H1 (cell line): ENCODE measurements at regions not wholly inside any gene's neighbourhood (a gene's known extent, or its start where the extent isn't known, plus 50 kb on each side); places are given as distances from the start of the nearest gene placed in this dataset.

Source experiments
- CTCF ChIA-PET: fragments of 300-600 bp; sonication (Branson Sonifier 250); formaldehyde crosslinking; loops from one replicate; lab custom pipeline; 2021; ENCODE audit not compliant: partially characterized antibody; lab: Charles Lee
- POLR2A ChIA-PET: fragments of 300-600 bp; sonication (Branson Sonifier 250); formaldehyde crosslinking; loops from one replicate; lab custom pipeline; 2021; ENCODE audit warnings: inconsistent platforms; ENCODE audit not compliant: partially characterized antibody; lab: Charles Lee
- DNase-seq, 2 experiments: peaks; one replicate each; pipeline versions ENCODE4 v3.0.0 to v3.0.0-alpha.2; 2010 to 2022; ENCODE audit warnings: low spot score in 2 of 2, low read depth in 1 of 2, mixed read lengths in 1 of 2
- FAIRE-seq: peaks from 2 replicates; lab custom pipeline; 2011; peaks lifted over from hg19 to GRCh38; lab: Jason Lieb, UNC
- H2AFZ ChIP-seq: 2 replicates; pipeline ENCODE4 v1.8.1; 2012; ENCODE audit warnings: low read length, inconsistent platforms
- H2AK5ac ChIP-seq: 2 replicates; pipeline ENCODE4 v1.6.1; 2013; ENCODE audit warnings: low read depth, low read length
- H2BK120ac ChIP-seq: replicated peaks from 2 replicates; pipeline ENCODE3; 2013; ENCODE audit warnings: low read depth, low read length, inconsistent platforms
- H2BK12ac ChIP-seq: 2 replicates; pipeline ENCODE4 v1.6.1; 2013; ENCODE audit warnings: low read depth, low read length
- H2BK15ac ChIP-seq: 2 replicates; pipeline ENCODE4 v1.6.1; 2013; ENCODE audit warnings: low read length
- H2BK20ac ChIP-seq: 2 replicates; pipeline ENCODE4 v1.6.1; 2013; ENCODE audit warnings: low read length
- H2BK5ac ChIP-seq: 2 replicates; pipeline ENCODE4 v1.6.1; 2013; ENCODE audit warnings: low read depth, low read length
- H3K14ac ChIP-seq: 2 replicates; pipeline ENCODE4 v1.6.1; 2013; ENCODE audit warnings: inconsistent platforms; ENCODE audit not compliant: insufficient read length
- H3K18ac ChIP-seq: 2 replicates; pipeline ENCODE4 v1.6.1; 2013; ENCODE audit warnings: low read length; ENCODE audit errors: extremely low read depth
- H3K23ac ChIP-seq: 2 replicates; pipeline ENCODE4 v1.6.1; 2013; ENCODE audit warnings: inconsistent platforms; ENCODE audit not compliant: insufficient read length
- H3K23me2 ChIP-seq: 2 replicates; pipeline ENCODE4 v1.6.1; 2013; ENCODE audit warnings: low read depth, low read length
- H3K27ac ChIP-seq: 2 replicates; pipeline ENCODE4 v1.6.1; 2011; ENCODE audit warnings: low read depth, low read length, inconsistent platforms
- H3K27me3 ChIP-seq, 4 experiments: replicated peaks in 1 of 4; 1 replicate in 1 of 4; 2 replicates in 3 of 4; pipeline versions ENCODE4 v1.6.1 to v1.8.1; 2011 to 2013; ENCODE audit warnings: low read length in 3 of 4, mild to moderate bottlenecking in 3 of 4, inconsistent platforms in 2 of 4, mixed read lengths in 2 of 4, moderate library complexity in 1 of 4; ENCODE audit not compliant: control insufficient read depth in 3 of 4, insufficient read depth in 3 of 4; ENCODE audit errors: extremely low read depth in 1 of 4
- H3K36me3 ChIP-seq, 4 experiments: 2 replicates each; pipeline versions ENCODE4 v1.6.1 to v1.8.1; 2011 to 2013; ENCODE audit warnings: mild to moderate bottlenecking in 4 of 4, low read length in 3 of 4, moderate library complexity in 2 of 4, control low read depth in 1 of 4, inconsistent platforms in 1 of 4; ENCODE audit not compliant: insufficient read depth in 4 of 4, control insufficient read depth in 2 of 4
- H3K4ac ChIP-seq: replicated peaks from 2 replicates; pipeline ENCODE3; 2013; ENCODE audit warnings: low read length, low read depth, mixed read lengths, inconsistent platforms; ENCODE audit not compliant: insufficient read length
- H3K4me1 ChIP-seq, 4 experiments: replicated peaks in 1 of 4; 1 replicate in 1 of 4; 2 replicates in 3 of 4; pipeline versions ENCODE4 v1.6.1 to v1.8.1; 2011 to 2013; ENCODE audit warnings: low read length in 3 of 4, inconsistent platforms in 2 of 4, mixed read lengths in 1 of 4; ENCODE audit not compliant: insufficient read depth in 4 of 4, control insufficient read depth in 3 of 4
- H3K4me2 ChIP-seq, 2 experiments: 2 replicates each; pipeline versions ENCODE4 v1.6.1 to v1.8.1; 2011 to 2013; ENCODE audit warnings: low read depth in 2 of 2, low read length in 2 of 2, control low read depth in 1 of 2, inconsistent platforms in 1 of 2, mild to moderate bottlenecking in 1 of 2; ENCODE audit not compliant: insufficient read depth in 1 of 2
- H3K4me3 ChIP-seq, 4 experiments: fragments of 200-600, 300-600 bp in 1 of 4; sonication (generic), shearing (Covaris generic), sonication (Bioruptor Twin) in 1 of 4; 2 replicates each; pipeline versions ENCODE4 v1.5.1 to v1.8.1; 2011 to 2016; ENCODE audit warnings: low read length in 4 of 4, low read depth in 3 of 4, control low read depth in 2 of 4, inconsistent platforms in 2 of 4, mild to moderate bottlenecking in 2 of 4, mixed read lengths in 1 of 4, moderate library complexity in 1 of 4; ENCODE audit not compliant: insufficient read depth in 2 of 4; ENCODE audit errors: extremely low read depth in 1 of 4
- H3K56ac ChIP-seq: replicated peaks from 2 replicates; pipeline ENCODE3; 2013; ENCODE audit warnings: low read depth, mild to moderate bottlenecking, mixed read lengths, low read length, inconsistent platforms; ENCODE audit not compliant: insufficient read length
- H3K79me1 ChIP-seq: 2 replicates; pipeline ENCODE4 v1.6.1; 2013; ENCODE audit warnings: low read depth, low read length, control low read depth
- H3K79me2 ChIP-seq, 2 experiments: 2 replicates each; pipeline versions ENCODE4 v1.6.1 to v1.8.1; 2012 to 2013; ENCODE audit warnings: low read length in 2 of 2, mild to moderate bottlenecking in 2 of 2, inconsistent platforms in 1 of 2; ENCODE audit not compliant: insufficient read depth in 2 of 2, control insufficient read depth in 1 of 2
- H3K9ac ChIP-seq, 4 experiments: replicated peaks in 1 of 4; 1 replicate in 1 of 4; 2 replicates in 3 of 4; pipeline versions ENCODE4 v1.6.1 to v1.8.1; 2011 to 2013; ENCODE audit warnings: low read depth in 3 of 4, low read length in 3 of 4, control low read depth in 2 of 4, mild to moderate bottlenecking in 2 of 4, moderate library complexity in 2 of 4, inconsistent platforms in 1 of 4; ENCODE audit errors: extremely low read depth in 1 of 4
- H3K9me3 ChIP-seq, 2 experiments: 2 replicates each; pipeline versions ENCODE4 v1.6.1 to v1.8.1; 2012 to 2013; ENCODE audit warnings: mild to moderate bottlenecking in 2 of 2, moderate library complexity in 2 of 2, control low read depth in 1 of 2, inconsistent platforms in 1 of 2, low read depth in 1 of 2, low read length in 1 of 2, mixed read lengths in 1 of 2; ENCODE audit not compliant: insufficient read depth in 2 of 2
- H4K20me1 ChIP-seq, 2 experiments: replicated peaks in 1 of 2; 2 replicates each; pipeline versions ENCODE3 to v1.8.1; 2011 to 2013; ENCODE audit warnings: inconsistent platforms in 2 of 2, low read length in 2 of 2, mild to moderate bottlenecking in 1 of 2; ENCODE audit not compliant: insufficient read depth in 2 of 2, control insufficient read depth in 1 of 2
- H4K5ac ChIP-seq: 2 replicates; pipeline ENCODE4 v1.6.1; 2013; ENCODE audit warnings: low read length, low read depth, mixed read lengths, inconsistent platforms; ENCODE audit not compliant: insufficient read length
- H4K8ac ChIP-seq: 2 replicates; pipeline ENCODE4 v1.8.0; 2013; ENCODE audit warnings: mild to moderate bottlenecking, moderate library complexity, low read length, inconsistent platforms; ENCODE audit not compliant: insufficient read depth; ENCODE audit errors: extremely low read depth
- H4K91ac ChIP-seq: replicated peaks from 2 replicates; pipeline ENCODE3; 2013; ENCODE audit warnings: low read length, mixed read lengths, inconsistent platforms; ENCODE audit not compliant: insufficient read length
- EGR1 ChIP-seq: IDR thresholded peaks from 2 replicates; pipeline ENCODE4 v1.6.1; 2011; ENCODE audit warnings: low read depth, low read length, borderline replicate concordance
- KDM1A ChIP-seq: fragments of 200-600, 300-600 bp; sonication (generic); IDR thresholded peaks from 2 replicates; pipeline ENCODE4 v1.7.1; 2016; ENCODE audit warnings: mild to moderate bottlenecking, low read length, borderline replicate concordance
- MAX ChIP-seq: IDR thresholded peaks from 2 replicates; pipeline ENCODE4 v1.6.1; 2012; ENCODE audit warnings: inconsistent platforms
- SUZ12 ChIP-seq: fragments of 200-600 bp; sonication (generic); IDR thresholded peaks from 2 replicates; pipeline ENCODE4 v1.6.1; 2012; ENCODE audit warnings: mild to moderate bottlenecking, inconsistent platforms, low read length, moderate library complexity, mixed read lengths
- WGBS, 2 experiments: shearing (Covaris generic) in 1 of 2; methylation state at CpG; one replicate each; pipeline versions ENCODE4 v1.1.6 to v1.1.7; 2013 to 2015; ENCODE audit warnings: low lambda C conversion rate in 2 of 2, mixed read lengths in 2 of 2, inconsistent platforms in 1 of 2, low coverage in 1 of 2, missing lambda C conversion rate in 1 of 2; ENCODE audit not compliant: insufficient replicate concordance in 2 of 2, insufficient coverage in 1 of 2, insufficient read length in 1 of 2; ENCODE audit errors: extremely low coverage in 1 of 2, missing lambda C conversion rate in 1 of 2; 5-methylcytosine and 5-hydroxymethylcytosine counted together

GRCh38 chr2:147081831-147082230, 763.0 kb upstream of the ACVR2A start:
- Histone ChIP-seq H2BK20ac (no peak overlapping the region), H3K4ac (no peak overlapping the region), H3K27ac (no peak overlapping the region), H3K4me1 (no peaks in the 10 kb centered on the region), H3K4me3 (no peak overlapping the region), H2BK12ac (no peak overlapping the region), H3K27me3 (no peaks in the 10 kb centered on the region), H3K23ac (no peak overlapping the region), H2AFZ (no peak overlapping the region), H3K79me1 (no peaks in the 10 kb centered on the region), H2BK15ac (no peak overlapping the region), H2BK120ac (no peak overlapping the region), H4K8ac (no peak overlapping the region), H4K5ac (no peak overlapping the region), H3K14ac (no peak overlapping the region), H3K23me2 (no peaks in the 10 kb centered on the region), H3K9me3 (no peaks in the 10 kb centered on the region), H3K79me2 (no peaks in the 10 kb centered on the region), H2BK5ac (no peak overlapping the region), H3K18ac (no peak overlapping the region), H3K4me2 (no peak overlapping the region), H2AK5ac (no peak overlapping the region), H3K36me3 (no peaks in the 10 kb centered on the region), H3K56ac (no peak overlapping the region), H3K9ac (no peak overlapping the region), H4K20me1 (no peaks in the 10 kb centered on the region), H4K91ac (no peak overlapping the region)
- 84% methylated on average over 4 of the region's 4 CpGs; no CpG with 5 or more reads in 1 of the 2 experiments for WGBS, 2 experiments
- ChIA-PET POLR2A (interaction anchor here (0.8 kb wide), 1 partner anchor 12 kb away, joined by 3 read pairs; no protein-coding TSS in a partner anchor), CTCF (interaction anchor here (1.1 to 5.8 kb wide), 17 partner anchors 9 to 832 kb away, joined by 3 to 25 read pairs (median 5); no protein-coding TSS in a partner anchor)
- DNase-seq (no peak), FAIRE-seq (no peak)
- TF ChIP-seq MAX = no peak
- no peak for TF ChIP-seq EGR1
- TF ChIP-seq KDM1A = no peak
- TF ChIP-seq SUZ12 = no peak
